Fibroblast of pulmonary artery (primary cell): ENCODE measurements at regions not wholly inside any gene's neighbourhood (a gene's known extent, or its start where the extent isn't known, plus 50 kb on each side); places are given as distances from the start of the nearest gene placed in this dataset.

Source experiments
- DNase-seq: peaks from one replicate; pipeline ENCODE4 v3.0.0-alpha.2; 2010; ENCODE audit warnings: low read depth
- H3K4me3 ChIP-seq: replicated peaks from 2 replicates; pipeline ENCODE4 v1.5.1; 2011; ENCODE audit warnings: low read depth, mild to moderate bottlenecking, control low read depth, low read length, moderate library complexity
- TF ChIP-seq, protein P1 (sequence below): IDR thresholded peaks from 2 replicates; pipeline ENCODE4 v1.5.1; 2011; ENCODE audit warnings: mild to moderate bottlenecking, control low read depth, low read length, inconsistent platforms; ENCODE audit errors: missing control alignments

DNA sequence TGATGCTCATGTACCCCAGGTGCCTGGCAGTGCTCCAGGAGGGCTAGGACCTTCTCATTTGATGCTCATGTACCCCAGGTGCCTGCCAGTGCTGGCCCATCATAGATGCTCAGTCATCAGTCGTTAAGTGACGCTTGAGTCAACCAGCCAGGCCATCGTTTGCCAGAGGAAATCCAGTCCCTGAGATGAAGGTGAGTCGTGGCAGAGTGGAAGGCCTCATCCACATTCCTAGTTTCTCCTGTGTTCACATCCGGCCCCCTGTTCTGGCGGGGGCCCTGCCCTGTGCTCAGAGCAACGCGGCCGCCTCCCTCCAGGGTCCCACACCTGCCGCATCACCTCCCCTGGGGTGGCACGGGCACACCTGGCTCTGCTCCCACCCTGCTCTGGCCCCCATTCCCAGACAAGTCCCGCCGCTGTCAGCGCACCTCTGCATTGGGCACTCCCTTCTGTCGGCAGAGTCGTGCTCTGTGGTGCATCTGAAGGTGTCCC, 279.9 kb downstream of the BRD1 start:
- TF ChIP-seq, protein P1, sequence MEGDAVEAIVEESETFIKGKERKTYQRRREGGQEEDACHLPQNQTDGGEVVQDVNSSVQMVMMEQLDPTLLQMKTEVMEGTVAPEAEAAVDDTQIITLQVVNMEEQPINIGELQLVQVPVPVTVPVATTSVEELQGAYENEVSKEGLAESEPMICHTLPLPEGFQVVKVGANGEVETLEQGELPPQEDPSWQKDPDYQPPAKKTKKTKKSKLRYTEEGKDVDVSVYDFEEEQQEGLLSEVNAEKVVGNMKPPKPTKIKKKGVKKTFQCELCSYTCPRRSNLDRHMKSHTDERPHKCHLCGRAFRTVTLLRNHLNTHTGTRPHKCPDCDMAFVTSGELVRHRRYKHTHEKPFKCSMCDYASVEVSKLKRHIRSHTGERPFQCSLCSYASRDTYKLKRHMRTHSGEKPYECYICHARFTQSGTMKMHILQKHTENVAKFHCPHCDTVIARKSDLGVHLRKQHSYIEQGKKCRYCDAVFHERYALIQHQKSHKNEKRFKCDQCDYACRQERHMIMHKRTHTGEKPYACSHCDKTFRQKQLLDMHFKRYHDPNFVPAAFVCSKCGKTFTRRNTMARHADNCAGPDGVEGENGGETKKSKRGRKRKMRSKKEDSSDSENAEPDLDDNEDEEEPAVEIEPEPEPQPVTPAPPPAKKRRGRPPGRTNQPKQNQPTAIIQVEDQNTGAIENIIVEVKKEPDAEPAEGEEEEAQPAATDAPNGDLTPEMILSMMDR, result no peak
- no peak for DNase-seq
- no peak overlapping the region for H3K4me3 ChIP-seq

DNA sequence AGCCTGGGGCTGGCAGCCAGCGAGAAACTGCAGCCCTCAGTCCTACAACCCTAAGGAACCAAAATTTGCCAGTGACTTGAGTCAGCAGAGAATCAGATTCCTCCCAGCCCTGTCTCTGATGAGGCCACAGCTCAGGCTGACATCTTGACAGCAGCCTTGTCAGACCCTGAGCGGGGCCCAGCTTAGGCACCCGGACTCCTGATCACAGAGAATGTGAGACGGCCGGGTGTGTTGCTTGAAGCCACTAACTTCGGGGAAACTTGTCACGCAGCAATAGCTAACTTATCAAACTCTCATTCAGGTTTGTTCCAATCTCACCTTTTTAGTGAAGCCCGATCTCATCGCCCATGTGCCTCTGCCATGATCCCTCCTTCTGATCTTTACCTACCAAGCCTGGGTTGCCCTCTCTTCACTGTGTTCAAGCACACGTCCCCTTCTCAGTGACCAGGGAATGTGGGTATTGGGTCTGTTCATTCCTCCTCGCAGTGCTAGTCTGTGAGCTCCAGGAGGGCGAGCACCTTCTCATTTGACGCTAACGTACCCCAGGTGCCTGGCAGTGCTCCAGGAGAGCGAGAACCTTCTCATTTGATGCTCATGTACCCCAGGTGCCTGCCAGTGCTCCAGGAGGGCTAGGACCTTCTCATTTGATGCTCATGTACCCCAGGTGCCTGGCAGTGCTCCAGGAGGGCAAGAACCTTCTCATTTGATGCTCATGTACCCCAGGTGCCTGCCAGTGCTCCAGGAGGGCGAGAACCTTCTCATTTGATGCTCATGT, 280.7 kb downstream of the BRD1 start:
- TF ChIP-seq, protein P1, result no peak
- DNase-seq, result no peak

GRCh38 chr22:49545606-49546005, 282.1 kb downstream of the BRD1 start:
- DNase-seq, result no peak
- TF ChIP-seq, protein P1, result no peak
- H3K4me3 ChIP-seq, result no peak overlapping the region

More for the DNA sequence above, 280.7 kb downstream of the BRD1 start:
- no peak overlapping the region for H3K4me3 ChIP-seq

DNA sequence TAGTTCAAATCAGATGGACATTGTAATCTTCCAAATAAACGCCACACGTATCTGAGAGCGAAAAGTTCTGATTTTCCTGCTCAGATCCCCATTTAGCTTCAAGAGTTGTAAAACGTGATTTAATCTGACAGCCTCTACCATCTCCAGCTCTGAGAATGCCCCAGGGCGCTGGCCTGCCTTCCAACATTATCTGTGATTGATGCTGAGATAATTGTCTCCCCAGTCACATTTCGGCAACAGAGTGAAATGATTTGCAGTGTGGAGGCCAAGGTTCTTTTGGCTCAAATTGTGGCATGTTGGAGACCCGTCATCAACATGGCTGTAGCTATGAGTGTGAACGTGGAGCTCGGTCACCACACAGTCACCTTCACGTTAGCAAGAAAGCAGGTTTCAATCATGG, 283.4 kb downstream of the BRD1 start:
- H3K4me3 ChIP-seq, result no peak overlapping the region
- no peak for DNase-seq
- TF ChIP-seq, protein P1, result no peak

- no peak overlapping the region for H3K4me3 ChIP-seq
- DNase-seq, result no peak
- TF ChIP-seq, protein P1, result no peak
These were observed 283.8 kb downstream of the BRD1 start for GRCh38 chr22:49543876-49544275.

- H3K4me3 ChIP-seq, result no peak overlapping the region
- no peak for DNase-seq
- TF ChIP-seq, protein P1, result no peak
These were observed 285.9 kb downstream of the BRD1 start for GRCh38 chr22:49541693-49542230.
